GM23338 (cell line): ENCODE measurements at regions not wholly inside any gene's neighbourhood (a gene's known extent, or its start where the extent isn't known, plus 50 kb on each side); places are given as distances from the start of the nearest gene placed in this dataset.

Experiments
- ATAC-seq: fragments of 200-7000 bp; cut with Tn5 transposase; 3 replicates; pipeline ENCODE4 v1.9.1; 2020
- DNase-seq: peaks from one replicate; pipeline ENCODE4 v3.0.0-alpha.2; 2015; ENCODE audit warnings: low spot score
- H2AFZ ChIP-seq: fragments of 200-600 bp; sonication (generic); 2 replicates; pipeline ENCODE4 v1.8.0; 2016; ENCODE audit warnings: antibody characterized with exemption, mild to moderate bottlenecking, moderate library complexity
- H3F3A ChIP-seq: fragments of 200-600 bp; sonication (generic); replicated peaks from 2 replicates; pipeline ENCODE4 v1.8.0; 2017; ENCODE audit warnings: antibody characterized with exemption, mixed run types, low read depth
- H3K27ac ChIP-seq: fragments of 200-600 bp; sonication (generic); 2 replicates; pipeline ENCODE4 v1.6.1; 2016; ENCODE audit warnings: low read depth
- H3K27me3 ChIP-seq: fragments of 200-600 bp; sonication (generic); 2 replicates; pipeline ENCODE4 v1.8.0; 2016; ENCODE audit warnings: mild to moderate bottlenecking, mixed run types, moderate library complexity; ENCODE audit not compliant: insufficient read depth
- H3K36me3 ChIP-seq: fragments of 200-600 bp; sonication (generic); 2 replicates; pipeline ENCODE4 v1.8.0; 2016; ENCODE audit warnings: mild to moderate bottlenecking; ENCODE audit not compliant: insufficient read depth
- H3K4me1 ChIP-seq: fragments of 200-600 bp; sonication (generic); 2 replicates; pipeline ENCODE4 v1.8.0; 2016; ENCODE audit warnings: mild to moderate bottlenecking, moderate library complexity; ENCODE audit not compliant: insufficient read depth
- H3K4me2 ChIP-seq: fragments of 200-600 bp; sonication (generic); 2 replicates; pipeline ENCODE4 v1.7.1; 2017; ENCODE audit warnings: mixed run types
- H3K4me3 ChIP-seq: fragments of 200-600 bp; sonication (generic); 2 replicates; pipeline ENCODE4 v1.6.1; 2016; ENCODE audit warnings: mixed run types
- H3K79me2 ChIP-seq: fragments of 200-600 bp; sonication (generic); replicated peaks from 2 replicates; pipeline ENCODE4 v1.8.0; 2017; ENCODE audit warnings: mild to moderate bottlenecking; ENCODE audit not compliant: insufficient read depth
- H3K9me2 ChIP-seq: fragments of 200-600 bp; sonication (generic); 2 replicates; pipeline ENCODE4 v1.8.0; 2017; ENCODE audit not compliant: insufficient read depth
- H4K20me1 ChIP-seq: fragments of 200-600 bp; sonication (generic); replicated peaks from 2 replicates; pipeline ENCODE4 v1.8.0; 2017; ENCODE audit warnings: mild to moderate bottlenecking; ENCODE audit not compliant: insufficient read depth
- H3K27ac Mint-ChIP-seq: 2 replicates; pipeline ENCODE4 v1.8.0; 2020; ENCODE audit warnings: inconsistent platforms, mild to moderate bottlenecking, moderate library complexity, mixed read lengths
- H3K27me3 Mint-ChIP-seq: 3 replicates; pipeline ENCODE4 v1.8.0; 2022; ENCODE audit warnings: low read depth, mild to moderate bottlenecking, moderate library complexity, mixed read lengths, inconsistent platforms; ENCODE audit not compliant: insufficient read depth, poor library complexity
- H3K36me3 Mint-ChIP-seq: 3 replicates; pipeline ENCODE4 v1.8.0; 2021; ENCODE audit warnings: low read depth, mild to moderate bottlenecking, inconsistent platforms, moderate library complexity, mixed read lengths
- H3K4me1 Mint-ChIP-seq: 3 replicates; pipeline ENCODE4 v1.8.0; 2020; ENCODE audit warnings: mild to moderate bottlenecking, inconsistent platforms, mixed read lengths
- H3K4me3 Mint-ChIP-seq: 3 replicates; pipeline ENCODE4 v1.8.0; 2021; ENCODE audit warnings: moderate library complexity, mild to moderate bottlenecking, inconsistent platforms, mixed read lengths
- H3K9me3 Mint-ChIP-seq: 3 replicates; pipeline ENCODE4 v1.8.0; 2020; ENCODE audit warnings: moderate library complexity, mild to moderate bottlenecking, inconsistent platforms, mixed read lengths
- CREB1 ChIP-seq: fragments of 250-450 bp; sonication (Bioruptor Pico); IDR thresholded peaks from 2 replicates; pipeline ENCODE4 v1.5.0; 2020; ENCODE audit warnings: low read depth, mild to moderate bottlenecking, moderate library complexity
- JUNB ChIP-seq: IDR thresholded peaks from one replicate; pipeline ENCODE4 v1.6.1; 2016; ENCODE audit warnings: antibody characterized with exemption; ENCODE audit not compliant: unreplicated experiment
- NANOG ChIP-seq: IDR thresholded peaks from 2 replicates; pipeline ENCODE4 v1.6.1; 2016; ENCODE audit warnings: antibody characterized with exemption, borderline replicate concordance
- POLR2AphosphoS5 ChIP-seq: IDR thresholded peaks from 2 replicates; pipeline ENCODE4 v1.6.1; 2016; ENCODE audit warnings: antibody characterized with exemption, low read depth
- ZNF114 ChIP-seq: fragments of 250-450 bp; sonication (Bioruptor Pico); IDR thresholded peaks from 2 replicates; pipeline ENCODE4 v1.5.0; 2020; ENCODE audit warnings: mild to moderate bottlenecking, moderate library complexity
- TF ChIP-seq, protein P1 (sequence below): fragments of 250-450 bp; sonication (Bioruptor Pico); IDR thresholded peaks from 2 replicates; pipeline ENCODE4 v1.5.0; 2020; ENCODE audit warnings: mild to moderate bottlenecking, moderate library complexity

DNA sequence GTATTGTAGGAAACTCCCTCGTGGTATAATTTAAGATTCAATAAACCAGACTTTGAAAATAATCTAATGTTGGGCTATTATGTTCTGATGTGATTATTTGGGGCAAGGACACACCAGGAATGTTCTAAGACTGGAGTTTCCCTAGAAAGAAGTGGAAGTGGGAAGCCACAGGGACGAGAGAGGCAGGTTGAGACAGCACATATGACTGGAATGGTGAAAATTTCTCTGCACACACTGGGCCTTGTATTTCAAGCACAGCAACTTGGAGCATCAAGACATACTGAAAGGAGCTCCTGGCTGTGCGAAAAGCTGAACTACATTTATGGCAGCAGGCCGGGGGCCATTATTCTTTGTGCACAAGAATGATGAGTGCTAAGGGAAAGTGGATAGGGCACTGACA, 98.2 kb downstream of the CETN3 start:
- H4K20me1 ChIP-seq = no peaks in the 10 kb centered on the region

More for the DNA sequence above, 98.2 kb downstream of the CETN3 start:
- DNase-seq (no peak), ATAC-seq (no peak)
- Histone ChIP-seq H2AFZ (peak overlapping the region; percentile 56), H3K9me2 (no peaks in the 10 kb centered on the region), H3K36me3 (no peaks in the 10 kb centered on the region), H3K27ac (no peak overlapping the region), H3K79me2 (no peaks in the 10 kb centered on the region), H3K27me3 (no peaks in the 10 kb centered on the region), H3F3A (no peaks in the 10 kb centered on the region), H3K4me1 (no peaks in the 10 kb centered on the region), H3K4me3 (no peak overlapping the region), H3K4me2 (no peak overlapping the region)
- TF ChIP-seq JUNB (no peak), CREB1 (no peak), NANOG (no peak), ZNF114 (CRISPR knock-in tag) (no peak), POLR2AphosphoS5 (no peak)
- TF ChIP-seq, protein P1, sequence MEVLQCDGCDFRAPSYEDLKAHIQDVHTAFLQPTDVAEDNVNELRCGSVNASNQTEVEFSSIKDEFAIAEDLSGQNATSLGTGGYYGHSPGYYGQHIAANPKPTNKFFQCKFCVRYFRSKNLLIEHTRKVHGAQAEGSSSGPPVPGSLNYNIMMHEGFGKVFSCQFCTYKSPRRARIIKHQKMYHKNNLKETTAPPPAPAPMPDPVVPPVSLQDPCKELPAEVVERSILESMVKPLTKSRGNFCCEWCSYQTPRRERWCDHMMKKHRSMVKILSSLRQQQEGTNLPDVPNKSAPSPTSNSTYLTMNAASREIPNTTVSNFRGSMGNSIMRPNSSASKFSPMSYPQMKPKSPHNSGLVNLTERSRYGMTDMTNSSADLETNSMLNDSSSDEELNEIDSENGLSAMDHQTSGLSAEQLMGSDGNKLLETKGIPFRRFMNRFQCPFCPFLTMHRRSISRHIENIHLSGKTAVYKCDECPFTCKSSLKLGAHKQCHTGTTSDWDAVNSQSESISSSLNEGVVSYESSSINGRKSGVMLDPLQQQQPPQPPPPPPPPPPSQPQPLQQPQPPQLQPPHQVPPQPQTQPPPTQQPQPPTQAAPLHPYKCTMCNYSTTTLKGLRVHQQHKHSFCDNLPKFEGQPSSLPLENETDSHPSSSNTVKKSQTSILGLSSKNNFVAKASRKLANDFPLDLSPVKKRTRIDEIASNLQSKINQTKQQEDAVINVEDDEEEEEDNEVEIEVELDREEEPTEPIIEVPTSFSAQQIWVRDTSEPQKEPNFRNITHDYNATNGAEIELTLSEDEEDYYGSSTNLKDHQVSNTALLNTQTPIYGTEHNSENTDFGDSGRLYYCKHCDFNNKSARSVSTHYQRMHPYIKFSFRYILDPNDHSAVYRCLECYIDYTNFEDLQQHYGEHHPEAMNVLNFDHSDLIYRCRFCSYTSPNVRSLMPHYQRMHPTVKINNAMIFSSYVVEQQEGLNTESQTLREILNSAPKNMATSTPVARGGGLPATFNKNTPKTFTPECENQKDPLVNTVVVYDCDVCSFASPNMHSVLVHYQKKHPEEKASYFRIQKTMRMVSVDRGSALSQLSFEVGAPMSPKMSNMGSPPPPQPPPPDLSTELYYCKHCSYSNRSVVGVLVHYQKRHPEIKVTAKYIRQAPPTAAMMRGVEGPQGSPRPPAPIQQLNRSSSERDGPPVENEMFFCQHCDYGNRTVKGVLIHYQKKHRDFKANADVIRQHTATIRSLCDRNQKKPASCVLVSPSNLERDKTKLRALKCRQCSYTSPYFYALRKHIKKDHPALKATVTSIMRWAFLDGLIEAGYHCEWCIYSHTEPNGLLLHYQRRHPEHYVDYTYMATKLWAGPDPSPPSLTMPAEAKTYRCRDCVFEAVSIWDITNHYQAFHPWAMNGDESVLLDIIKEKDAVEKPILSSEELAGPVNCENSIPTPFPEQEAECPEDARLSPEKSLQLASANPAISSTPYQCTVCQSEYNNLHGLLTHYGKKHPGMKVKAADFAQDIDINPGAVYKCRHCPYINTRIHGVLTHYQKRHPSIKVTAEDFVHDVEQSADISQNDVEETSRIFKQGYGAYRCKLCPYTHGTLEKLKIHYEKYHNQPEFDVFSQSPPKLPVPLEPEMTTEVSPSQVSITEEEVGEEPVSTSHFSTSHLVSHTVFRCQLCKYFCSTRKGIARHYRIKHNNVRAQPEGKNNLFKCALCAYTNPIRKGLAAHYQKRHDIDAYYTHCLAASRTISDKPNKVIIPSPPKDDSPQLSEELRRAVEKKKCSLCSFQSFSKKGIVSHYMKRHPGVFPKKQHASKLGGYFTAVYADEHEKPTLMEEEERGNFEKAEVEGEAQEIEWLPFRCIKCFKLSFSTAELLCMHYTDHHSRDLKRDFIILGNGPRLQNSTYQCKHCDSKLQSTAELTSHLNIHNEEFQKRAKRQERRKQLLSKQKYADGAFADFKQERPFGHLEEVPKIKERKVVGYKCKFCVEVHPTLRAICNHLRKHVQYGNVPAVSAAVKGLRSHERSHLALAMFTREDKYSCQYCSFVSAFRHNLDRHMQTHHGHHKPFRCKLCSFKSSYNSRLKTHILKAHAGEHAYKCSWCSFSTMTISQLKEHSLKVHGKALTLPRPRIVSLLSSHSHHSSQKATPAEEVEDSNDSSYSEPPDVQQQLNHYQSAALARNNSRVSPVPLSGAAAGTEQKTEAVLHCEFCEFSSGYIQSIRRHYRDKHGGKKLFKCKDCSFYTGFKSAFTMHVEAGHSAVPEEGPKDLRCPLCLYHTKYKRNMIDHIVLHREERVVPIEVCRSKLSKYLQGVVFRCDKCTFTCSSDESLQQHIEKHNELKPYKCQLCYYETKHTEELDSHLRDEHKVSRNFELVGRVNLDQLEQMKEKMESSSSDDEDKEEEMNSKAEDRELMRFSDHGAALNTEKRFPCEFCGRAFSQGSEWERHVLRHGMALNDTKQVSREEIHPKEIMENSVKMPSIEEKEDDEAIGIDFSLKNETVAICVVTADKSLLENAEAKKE = no peak
- Mint-ChIP-seq H3K27me3 (peaks cover 2% of the 10 kb centered on the region), H3K4me1 (peaks cover 7% of the 10 kb centered on the region; the same call in 2 of the 3 replicates), H3K4me3 (no peak overlapping the region), H3K9me3 (peaks cover 3% of the 10 kb centered on the region; the same call in 1 of the 3 replicates), H3K27ac (no peak overlapping the region), H3K36me3 (no peaks in the 10 kb centered on the region)
